ENCODE measurements at regions not wholly inside any gene's neighbourhood (a gene's known extent, or its start where the extent isn't known, plus 50 kb on each side); places are given as distances from the start of the nearest gene placed in this dataset.

DNA sequence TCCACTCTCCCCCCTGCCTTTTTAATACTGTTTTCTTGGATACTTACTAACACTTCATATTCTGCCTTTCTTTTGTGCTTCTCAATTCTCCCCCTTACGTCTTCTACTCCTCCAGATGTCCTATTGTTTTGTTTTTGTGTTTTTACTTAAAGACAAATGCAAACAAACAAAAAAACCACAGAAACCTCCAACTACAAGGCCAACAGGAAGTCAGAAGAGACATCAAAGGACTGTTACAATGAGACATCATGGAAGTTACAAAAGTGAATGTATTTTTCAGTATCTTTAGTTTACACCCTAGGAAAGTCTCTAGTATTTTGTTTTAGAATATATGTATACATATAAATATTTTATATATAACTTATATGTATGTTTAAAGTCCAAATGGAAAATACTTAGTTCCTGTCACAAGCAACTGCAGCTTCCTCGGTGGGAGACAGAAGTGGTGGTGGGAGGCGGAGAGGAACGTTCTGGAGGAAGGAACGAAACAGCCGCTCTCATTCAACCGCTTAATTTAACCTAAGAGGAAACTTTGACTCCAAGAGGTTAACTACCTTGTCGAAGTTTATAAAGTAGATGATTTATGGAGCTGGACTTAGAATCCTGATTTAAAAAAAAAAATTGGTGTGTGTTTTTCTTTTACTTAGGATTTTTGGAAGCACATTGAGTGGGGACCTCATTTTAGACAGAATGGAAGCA, 168.9 kb upstream of the PDE10A start:
- TF ChIP-seq, protein P1, sequence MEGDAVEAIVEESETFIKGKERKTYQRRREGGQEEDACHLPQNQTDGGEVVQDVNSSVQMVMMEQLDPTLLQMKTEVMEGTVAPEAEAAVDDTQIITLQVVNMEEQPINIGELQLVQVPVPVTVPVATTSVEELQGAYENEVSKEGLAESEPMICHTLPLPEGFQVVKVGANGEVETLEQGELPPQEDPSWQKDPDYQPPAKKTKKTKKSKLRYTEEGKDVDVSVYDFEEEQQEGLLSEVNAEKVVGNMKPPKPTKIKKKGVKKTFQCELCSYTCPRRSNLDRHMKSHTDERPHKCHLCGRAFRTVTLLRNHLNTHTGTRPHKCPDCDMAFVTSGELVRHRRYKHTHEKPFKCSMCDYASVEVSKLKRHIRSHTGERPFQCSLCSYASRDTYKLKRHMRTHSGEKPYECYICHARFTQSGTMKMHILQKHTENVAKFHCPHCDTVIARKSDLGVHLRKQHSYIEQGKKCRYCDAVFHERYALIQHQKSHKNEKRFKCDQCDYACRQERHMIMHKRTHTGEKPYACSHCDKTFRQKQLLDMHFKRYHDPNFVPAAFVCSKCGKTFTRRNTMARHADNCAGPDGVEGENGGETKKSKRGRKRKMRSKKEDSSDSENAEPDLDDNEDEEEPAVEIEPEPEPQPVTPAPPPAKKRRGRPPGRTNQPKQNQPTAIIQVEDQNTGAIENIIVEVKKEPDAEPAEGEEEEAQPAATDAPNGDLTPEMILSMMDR (IDR thresholded peaks at IDR 0.05), result no peak
- no peak for TF ChIP-seq POLR2A (IDR thresholded peaks at IDR 0.05)

Measured in lower leg skin (tissue), 3 donors.